ENCODE measurements at regions not wholly inside any gene's neighbourhood (a gene's known extent, or its start where the extent isn't known, plus 50 kb on each side); places are given as distances from the start of the nearest gene placed in this dataset.

DNA sequence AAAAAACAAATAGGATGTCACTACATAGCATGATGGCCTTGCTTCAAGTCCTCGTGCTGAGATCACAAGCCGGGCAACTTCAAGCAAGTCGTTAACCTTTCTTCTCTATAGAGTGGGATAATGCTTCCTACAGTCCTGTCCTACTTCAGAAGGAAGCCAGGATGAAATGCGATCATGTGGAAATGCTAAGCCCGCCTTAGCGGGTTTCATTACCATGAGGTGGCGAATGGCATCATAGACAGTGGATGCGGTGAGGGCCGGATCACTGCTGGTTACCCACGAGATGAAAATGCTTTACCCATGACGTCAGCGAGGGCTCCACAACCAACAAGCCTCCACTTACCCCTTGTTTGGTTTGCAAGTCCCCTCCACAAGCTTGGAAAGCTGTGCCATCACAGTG lies 206.4 kb downstream of the TBXT start:
- no peaks in the 10 kb centered on the region for H3K4me1 Mint-ChIP-seq (ENCODE audit: low read depth)
- H3K27me3 Mint-ChIP-seq, result peaks cover 25% of the 10 kb centered on the region
- TF ChIP-seq CTCF (IDR thresholded peaks at IDR 0.05; ENCODE audit: unreplicated experiment), result no peak
- no peaks in the 10 kb centered on the region for H3K9me3 Mint-ChIP-seq (ENCODE audit: low read depth)
- H3K36me3 Mint-ChIP-seq (ENCODE audit: insufficient read depth), result no peaks in the 10 kb centered on the region
- no peak overlapping the region for H3K4me3 Mint-ChIP-seq (ENCODE audit: low read depth)
- no peak overlapping the region for H3K27ac Mint-ChIP-seq
- DNase-seq (ENCODE audit: low spot score, unreplicated experiment), result no peak

- TF ChIP-seq CTCF (IDR thresholded peaks at IDR 0.05; ENCODE audit: unreplicated experiment), result no peak
- H3K27me3 Mint-ChIP-seq, result peaks cover 22% of the 10 kb centered on the region
- no peaks in the 10 kb centered on the region for H3K9me3 Mint-ChIP-seq (ENCODE audit: low read depth)
- H3K4me1 Mint-ChIP-seq (ENCODE audit: low read depth), result no peaks in the 10 kb centered on the region
- H3K36me3 Mint-ChIP-seq (ENCODE audit: insufficient read depth), result no peaks in the 10 kb centered on the region
- no peak overlapping the region for H3K27ac Mint-ChIP-seq
- H3K4me3 Mint-ChIP-seq (ENCODE audit: low read depth), result no peak overlapping the region
- DNase-seq (ENCODE audit: low spot score, unreplicated experiment), result no peak
Measured at GRCh38 chr6:165960695-165961094, 207.0 kb downstream of the TBXT start.

GRCh38 chr6:165959627-165960026 lies 208.0 kb downstream of the TBXT start:
- Mint-ChIP-seq H3K4me3 (ENCODE audit: low read depth) (no peak overlapping the region), H3K27ac (no peak overlapping the region), H3K9me3 (ENCODE audit: low read depth) (no peaks in the 10 kb centered on the region), H3K36me3 (ENCODE audit: insufficient read depth) (no peaks in the 10 kb centered on the region), H3K4me1 (ENCODE audit: low read depth) (no peaks in the 10 kb centered on the region), H3K27me3 (peaks cover 18% of the 10 kb centered on the region)
- no peak for TF ChIP-seq CTCF (IDR thresholded peaks at IDR 0.05; ENCODE audit: unreplicated experiment)
- no peak for DNase-seq (ENCODE audit: low spot score, unreplicated experiment)

DNA sequence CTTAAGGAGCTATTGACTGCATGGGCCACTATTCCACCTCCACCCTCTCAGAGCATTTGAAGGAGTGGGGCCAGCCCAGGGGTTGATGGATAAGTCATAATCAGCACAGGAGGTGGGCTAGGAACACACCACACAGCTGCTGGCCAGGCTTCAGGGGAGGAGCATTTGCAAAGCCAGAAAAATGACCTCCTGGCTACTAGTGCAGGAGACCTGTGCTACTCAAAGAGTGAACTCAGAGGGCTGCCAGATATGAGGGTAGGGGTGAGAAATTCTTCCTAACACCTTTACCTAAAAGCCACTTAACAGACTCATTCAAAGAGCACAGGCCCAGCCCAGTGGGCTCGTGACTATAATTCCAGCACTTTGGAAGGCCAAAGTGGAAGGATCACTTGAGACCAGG lies 210.8 kb downstream of the TBXT start:
- no peak for TF ChIP-seq CTCF (IDR thresholded peaks at IDR 0.05; ENCODE audit: unreplicated experiment)
- Mint-ChIP-seq H3K36me3 (ENCODE audit: insufficient read depth) (no peaks in the 10 kb centered on the region), H3K4me1 (ENCODE audit: low read depth) (no peaks in the 10 kb centered on the region), H3K27ac (no peak overlapping the region), H3K4me3 (ENCODE audit: low read depth) (no peak overlapping the region), H3K27me3 (peaks cover 16% of the 10 kb centered on the region), H3K9me3 (ENCODE audit: low read depth) (no peaks in the 10 kb centered on the region)
- DNase-seq (ENCODE audit: low spot score, unreplicated experiment), result no peak

DNA sequence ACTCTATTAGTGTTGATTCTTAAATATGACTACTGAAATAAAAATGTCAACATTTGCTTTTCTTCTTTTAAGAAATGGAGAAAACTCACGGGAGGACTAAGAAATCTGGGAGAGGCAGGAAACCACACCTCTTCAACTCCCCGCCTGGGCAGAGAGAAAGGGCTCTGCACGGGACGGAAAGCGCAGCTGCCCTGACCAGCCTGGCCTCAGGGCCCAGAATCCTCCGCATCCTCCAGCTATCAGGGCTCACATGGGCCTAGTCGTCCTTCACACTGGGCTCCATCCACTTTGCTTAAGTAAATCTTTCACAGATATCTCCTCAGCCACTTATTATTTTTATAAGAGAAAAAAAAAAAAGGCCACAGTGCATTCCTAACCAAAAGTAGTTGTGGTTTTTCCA lies 215.1 kb downstream of the TBXT start:
- TF ChIP-seq CTCF (IDR thresholded peaks at IDR 0.05; ENCODE audit: unreplicated experiment), result no peak
- no peak overlapping the region for H3K27ac Mint-ChIP-seq
- H3K36me3 Mint-ChIP-seq (ENCODE audit: insufficient read depth), result no peaks in the 10 kb centered on the region
- no peaks in the 10 kb centered on the region for H3K4me1 Mint-ChIP-seq (ENCODE audit: low read depth)
- no peaks in the 10 kb centered on the region for H3K9me3 Mint-ChIP-seq (ENCODE audit: low read depth)
- no peak for DNase-seq (ENCODE audit: low spot score, unreplicated experiment)
- H3K27me3 Mint-ChIP-seq, result peaks cover 22% of the 10 kb centered on the region
- H3K4me3 Mint-ChIP-seq (ENCODE audit: low read depth), result no peak overlapping the region
